ENCODE measurements at regions not wholly inside any gene's neighbourhood (a gene's known extent, or its start where the extent isn't known, plus 50 kb on each side); places are given as distances from the start of the nearest gene placed in this dataset.
"Not testable (repeated sequence)": the region's sequence is repeated elsewhere in the genome, so short reads cannot be mapped to it uniquely, and the experiment has no call there.

DNA sequence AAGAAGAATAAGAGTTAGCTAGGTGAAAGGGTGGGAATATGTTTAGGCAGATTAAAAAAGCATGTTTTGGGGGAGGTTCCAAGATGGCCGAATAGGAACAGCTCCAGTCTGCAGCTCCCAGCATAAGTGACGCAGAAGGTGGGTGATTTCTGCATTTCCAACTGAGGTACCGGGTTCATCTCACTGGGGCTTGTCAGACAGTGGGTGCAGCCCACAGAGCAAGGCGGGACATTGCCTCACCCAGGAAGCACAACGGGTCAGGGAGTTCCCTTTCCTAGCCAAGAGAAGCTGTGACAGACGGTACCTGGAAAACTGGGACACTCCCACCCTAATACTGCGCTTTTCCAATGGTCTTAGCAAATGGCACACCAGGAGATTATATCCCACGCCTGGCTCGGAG, 60.5 kb upstream of the FMOD start:
- H3K9ac ChIP-seq (ENCODE audit: low read length); H3K36me3 ChIP-seq (ENCODE audit: control insufficient read depth, insufficient read depth, low read length, severe bottlenecking); H3K9me3 ChIP-seq (ENCODE audit: control insufficient read depth, low read length); H3K27me3 ChIP-seq (replicated peaks; ENCODE audit: control insufficient read depth, insufficient read depth, low read length); H3K4me3 ChIP-seq (ENCODE audit: low read length); DNase-seq (ENCODE audit: low read depth): not testable (repeated sequence)
- H3K4me1 ChIP-seq (ENCODE audit: control insufficient read depth, insufficient read depth, low read length): peaks cover 32% of the 10 kb centered on the region

DNA sequence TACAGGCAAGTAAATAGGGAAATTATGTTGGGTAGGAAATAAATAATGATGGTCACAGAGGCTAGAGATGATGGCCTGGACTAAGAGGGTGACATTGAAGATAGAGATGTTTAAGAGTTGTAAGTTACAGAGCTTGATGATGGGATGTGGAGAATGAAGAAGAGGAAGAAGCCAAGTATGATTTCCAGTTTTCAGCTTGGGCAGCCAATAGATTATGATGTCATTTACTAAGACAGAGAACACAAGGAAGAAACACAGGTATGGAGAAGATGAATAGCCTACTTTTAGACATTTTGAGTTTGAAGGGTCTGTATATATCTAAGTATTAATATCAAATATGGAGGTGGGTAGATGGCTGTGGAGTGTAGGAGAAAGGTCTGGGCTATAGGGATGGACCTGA, 56.0 kb upstream of the PRELP start:
- H3K27me3 ChIP-seq (replicated peaks; ENCODE audit: control insufficient read depth, insufficient read depth, low read length): peaks cover 3% of the 10 kb centered on the region
- DNase-seq (ENCODE audit: low read depth): no peak
- H3K36me3 ChIP-seq (ENCODE audit: control insufficient read depth, insufficient read depth, low read length, severe bottlenecking): no peaks in the 10 kb centered on the region
- no peaks in the 10 kb centered on the region for H3K9me3 ChIP-seq (ENCODE audit: control insufficient read depth, low read length)
- no peaks in the 10 kb centered on the region for H3K4me1 ChIP-seq (ENCODE audit: control insufficient read depth, insufficient read depth, low read length)
- H3K9ac ChIP-seq (ENCODE audit: low read length): no peak overlapping the region
- no peak overlapping the region for H3K4me3 ChIP-seq (ENCODE audit: low read length)

DNA sequence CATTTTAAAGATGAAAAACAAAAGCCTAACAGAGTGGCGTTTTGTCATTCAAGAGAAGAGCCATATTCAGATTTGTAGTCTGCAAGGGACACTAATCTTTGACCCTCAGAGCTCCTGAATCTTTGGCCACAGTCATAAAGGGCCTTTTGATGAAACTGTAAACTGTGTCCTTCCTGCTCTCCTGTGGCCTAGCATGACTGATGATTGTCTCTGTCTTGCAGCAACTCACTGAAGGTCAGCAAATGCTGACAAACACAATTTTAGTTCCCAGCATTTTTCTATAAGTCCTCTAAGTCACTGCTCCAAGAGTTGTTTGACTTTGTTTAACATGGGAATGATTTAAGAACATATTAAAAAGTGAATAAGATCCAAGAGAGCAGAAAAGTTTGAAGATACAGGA, 55.3 kb upstream of the PRELP start:
- H3K4me1 ChIP-seq (ENCODE audit: control insufficient read depth, insufficient read depth, low read length): no peaks in the 10 kb centered on the region

DNA sequence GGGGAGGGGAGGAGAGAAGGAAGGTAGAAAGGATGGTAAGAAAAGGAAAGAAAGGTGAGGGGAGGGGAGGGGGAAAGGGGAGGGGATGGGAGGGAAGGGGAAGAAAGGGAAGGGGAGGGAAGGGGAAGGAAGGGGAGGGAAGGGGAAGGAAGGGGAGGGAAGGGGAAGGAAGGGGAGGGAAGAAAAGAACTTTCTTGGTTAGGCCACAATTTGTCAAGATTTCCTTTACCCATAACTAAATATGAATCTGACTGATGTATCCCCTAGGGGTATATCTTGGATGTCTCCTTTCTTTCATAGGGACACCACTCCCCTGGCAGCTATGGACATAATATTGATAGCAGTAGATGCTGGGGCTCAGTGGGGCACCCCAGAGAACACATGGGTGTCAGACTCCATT, 54.4 kb upstream of the PRELP start:
- Histone ChIP-seq H3K36me3 (ENCODE audit: control insufficient read depth, insufficient read depth, low read length, severe bottlenecking) (no peaks in the 10 kb centered on the region), H3K27me3 (replicated peaks; ENCODE audit: control insufficient read depth, insufficient read depth, low read length) (peaks cover 5% of the 10 kb centered on the region), H3K9ac (ENCODE audit: low read length) (no peak overlapping the region), H3K4me1 (ENCODE audit: control insufficient read depth, insufficient read depth, low read length) (no peaks in the 10 kb centered on the region), H3K9me3 (ENCODE audit: control insufficient read depth, low read length) (no peaks in the 10 kb centered on the region), H3K4me3 (ENCODE audit: low read length) (no peak overlapping the region)
- no peak for DNase-seq (ENCODE audit: low read depth)

More for the DNA sequence above, 55.3 kb upstream of the PRELP start:
- no peak for DNase-seq (ENCODE audit: low read depth)
- Histone ChIP-seq H3K4me3 (ENCODE audit: low read length) (no peak overlapping the region), H3K9ac (ENCODE audit: low read length) (no peak overlapping the region), H3K9me3 (ENCODE audit: control insufficient read depth, low read length) (no peaks in the 10 kb centered on the region), H3K27me3 (replicated peaks; ENCODE audit: control insufficient read depth, insufficient read depth, low read length) (peaks cover 3% of the 10 kb centered on the region), H3K36me3 (ENCODE audit: control insufficient read depth, insufficient read depth, low read length, severe bottlenecking) (no peaks in the 10 kb centered on the region)

DNA sequence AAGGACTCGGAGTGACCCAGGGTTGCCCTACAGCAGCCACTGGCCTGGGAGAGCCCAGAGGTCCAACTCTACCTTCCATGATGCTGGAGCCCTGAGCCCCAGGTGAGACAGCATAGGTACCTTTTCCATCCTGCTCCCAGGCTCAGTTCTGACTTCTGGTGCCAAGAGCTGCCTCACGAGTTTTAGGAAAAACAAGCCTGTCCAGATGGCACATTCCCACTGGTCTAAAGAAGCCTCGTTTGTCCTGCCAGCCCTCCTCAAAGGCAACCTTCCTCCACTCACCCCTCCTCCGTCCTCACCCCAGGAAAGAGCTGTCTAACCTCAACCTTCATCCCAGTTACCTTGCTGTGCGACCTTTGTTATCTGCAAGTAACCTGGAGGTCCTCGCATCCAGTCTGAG, 53.5 kb upstream of the PRELP start:
- Histone ChIP-seq H3K9ac (ENCODE audit: low read length) (no peak overlapping the region), H3K9me3 (ENCODE audit: control insufficient read depth, low read length) (no peaks in the 10 kb centered on the region), H3K4me3 (ENCODE audit: low read length) (no peak overlapping the region), H3K36me3 (ENCODE audit: control insufficient read depth, insufficient read depth, low read length, severe bottlenecking) (no peaks in the 10 kb centered on the region), H3K4me1 (ENCODE audit: control insufficient read depth, insufficient read depth, low read length) (no peaks in the 10 kb centered on the region), H3K27me3 (replicated peaks; ENCODE audit: control insufficient read depth, insufficient read depth, low read length) (peaks cover 12% of the 10 kb centered on the region)
- DNase-seq (ENCODE audit: low read depth): no peak

DNA sequence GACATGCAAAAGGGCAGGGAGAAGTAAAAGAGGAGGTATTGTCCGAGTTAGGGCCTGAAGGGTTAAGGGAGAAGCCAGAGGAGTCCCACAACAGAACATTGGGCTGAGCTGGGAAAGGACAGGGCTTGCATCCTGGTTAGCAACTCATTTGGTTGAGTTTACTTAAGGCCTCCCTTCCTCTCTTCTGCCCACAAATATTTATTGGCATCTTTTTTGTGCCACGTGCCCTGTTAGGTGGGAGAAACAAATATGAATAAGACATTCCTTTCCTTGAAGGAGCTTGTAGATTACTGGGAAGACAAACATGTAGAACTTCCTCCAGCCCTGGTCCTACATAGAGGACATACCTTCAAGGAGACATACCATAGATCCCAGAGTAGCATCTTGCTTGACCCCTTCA, 53.0 kb upstream of the PRELP start:
- DNase-seq (ENCODE audit: low read depth): peak; percentile 38
- H3K4me1 ChIP-seq (ENCODE audit: control insufficient read depth, insufficient read depth, low read length): no peaks in the 10 kb centered on the region
- no peaks in the 10 kb centered on the region for H3K9me3 ChIP-seq (ENCODE audit: control insufficient read depth, low read length)

DNA sequence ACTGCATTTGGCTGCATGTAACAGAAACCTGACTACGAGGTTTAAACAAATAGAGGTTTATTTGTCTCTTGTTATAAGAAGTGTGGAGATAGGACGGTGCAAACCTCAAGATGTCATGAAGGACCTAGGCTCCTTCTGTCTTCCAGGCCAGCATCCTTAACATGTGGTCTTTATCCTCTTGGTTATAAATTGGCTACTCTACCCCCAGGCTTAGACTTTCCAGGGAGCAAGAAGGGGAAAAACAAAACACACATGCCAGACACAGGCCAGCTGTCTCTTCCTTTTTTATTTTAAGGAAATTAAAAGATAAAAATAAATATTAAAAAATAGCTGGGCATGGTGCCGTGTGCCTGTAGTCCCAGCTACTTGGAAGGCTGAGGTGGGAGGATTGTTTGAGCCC, 51.3 kb upstream of the PRELP start:
- H3K9ac ChIP-seq (ENCODE audit: low read length): no peak overlapping the region
- H3K27me3 ChIP-seq (replicated peaks; ENCODE audit: control insufficient read depth, insufficient read depth, low read length): peaks cover 28% of the 10 kb centered on the region
- H3K4me3 ChIP-seq (ENCODE audit: low read length): no peak overlapping the region
- H3K4me1 ChIP-seq (ENCODE audit: control insufficient read depth, insufficient read depth, low read length): no peaks in the 10 kb centered on the region
- no peaks in the 10 kb centered on the region for H3K36me3 ChIP-seq (ENCODE audit: control insufficient read depth, insufficient read depth, low read length, severe bottlenecking)
- H3K9me3 ChIP-seq (ENCODE audit: control insufficient read depth, low read length): no peaks in the 10 kb centered on the region
- DNase-seq (ENCODE audit: low read depth): no peak

More for the DNA sequence above, 53.0 kb upstream of the PRELP start:
- no peak overlapping the region for H3K4me3 ChIP-seq (ENCODE audit: low read length)
- H3K27me3 ChIP-seq (replicated peaks; ENCODE audit: control insufficient read depth, insufficient read depth, low read length): peaks cover 18% of the 10 kb centered on the region
- no peak overlapping the region for H3K9ac ChIP-seq (ENCODE audit: low read length)
- H3K36me3 ChIP-seq (ENCODE audit: control insufficient read depth, insufficient read depth, low read length, severe bottlenecking): no peaks in the 10 kb centered on the region

DNA sequence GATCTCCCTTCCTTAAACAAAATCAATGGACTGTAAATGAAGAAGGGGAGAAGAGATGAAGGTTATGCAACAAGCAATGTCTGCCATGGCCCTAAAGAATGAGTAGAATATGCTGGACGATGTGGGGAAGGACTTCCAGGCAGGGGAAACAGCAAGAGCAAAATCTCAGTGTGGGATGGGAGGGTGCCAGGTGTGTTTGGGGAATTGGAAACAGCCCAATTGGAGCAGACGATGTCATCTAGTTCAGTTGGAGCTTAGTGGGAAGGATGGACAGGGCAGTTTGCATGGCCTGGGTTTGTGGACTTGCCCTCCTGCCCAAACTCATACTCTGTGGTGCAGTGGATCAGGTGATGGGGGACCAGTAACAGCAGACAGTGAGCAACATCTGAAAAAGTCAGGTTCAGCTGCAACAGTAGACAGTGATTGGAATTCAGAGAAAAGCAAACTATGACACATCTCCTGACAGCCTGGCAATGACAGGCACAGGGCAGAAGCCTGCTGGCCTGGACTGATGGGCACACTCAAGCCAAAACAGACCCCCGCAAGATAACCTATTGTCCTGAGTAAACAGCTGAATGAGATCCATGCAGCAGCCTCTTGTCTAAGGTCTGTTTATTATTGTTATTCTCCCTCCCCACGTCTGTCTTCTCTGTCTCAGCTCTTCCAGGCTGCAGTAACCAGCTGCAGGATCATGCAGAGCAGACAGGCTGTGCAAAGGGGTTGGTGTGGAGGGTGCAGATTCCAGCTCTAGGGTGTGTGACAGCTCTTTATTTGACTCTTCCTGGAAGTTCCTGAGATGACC, 50.5 kb upstream of the PRELP start:
- H3K9ac ChIP-seq (ENCODE audit: low read length): no peak overlapping the region
- H3K9me3 ChIP-seq (ENCODE audit: control insufficient read depth, low read length): no peaks in the 10 kb centered on the region
- DNase-seq (ENCODE audit: low read depth): no peak
- no peak overlapping the region for H3K4me3 ChIP-seq (ENCODE audit: low read length)
- H3K4me1 ChIP-seq (ENCODE audit: control insufficient read depth, insufficient read depth, low read length): no peaks in the 10 kb centered on the region
- peaks cover 32% of the 10 kb centered on the region for H3K27me3 ChIP-seq (replicated peaks; ENCODE audit: control insufficient read depth, insufficient read depth, low read length)
- H3K36me3 ChIP-seq (ENCODE audit: control insufficient read depth, insufficient read depth, low read length, severe bottlenecking): no peaks in the 10 kb centered on the region

DNA sequence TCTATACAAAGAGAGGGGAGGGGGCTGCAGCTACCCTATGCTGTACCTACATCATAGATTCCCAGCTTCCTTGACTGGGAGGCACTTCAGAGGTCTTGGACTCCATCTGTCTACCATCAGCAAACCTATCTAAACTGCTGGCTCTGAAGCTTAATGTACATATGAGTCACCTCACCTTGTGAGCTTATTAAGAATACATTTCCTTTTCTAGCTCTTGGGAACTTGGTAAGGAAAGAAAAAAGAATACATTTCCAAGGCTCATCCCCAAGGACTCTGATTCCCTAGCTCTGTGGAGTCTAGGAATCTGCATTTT, 50.0 kb upstream of the PRELP start:
- Histone ChIP-seq H3K9me3 (ENCODE audit: control insufficient read depth, low read length) (no peaks in the 10 kb centered on the region), H3K9ac (ENCODE audit: low read length) (no peak overlapping the region), H3K36me3 (ENCODE audit: control insufficient read depth, insufficient read depth, low read length, severe bottlenecking) (no peaks in the 10 kb centered on the region), H3K27me3 (replicated peaks; ENCODE audit: control insufficient read depth, insufficient read depth, low read length) (peaks cover 37% of the 10 kb centered on the region), H3K4me3 (ENCODE audit: low read length) (no peak overlapping the region), H3K4me1 (ENCODE audit: control insufficient read depth, insufficient read depth, low read length) (no peaks in the 10 kb centered on the region)
- no peak for DNase-seq (ENCODE audit: low read depth)

Measured in adipocyte (in vitro differentiated cells).